ENCODE measurements at regions not wholly inside any gene's neighbourhood (a gene's known extent, or its start where the extent isn't known, plus 50 kb on each side); places are given as distances from the start of the nearest gene placed in this dataset.

- TF ChIP-seq CTCF (IDR thresholded peaks at IDR 0.05) (no peak), POLR2A (IDR thresholded peaks at IDR 0.05) (no peak)
Observed at GRCh38 chr11:81496601-81497000, 1237.1 kb downstream of the FAM181B start.
